ENCODE measurements at regions not wholly inside any gene's neighbourhood (a gene's known extent, or its start where the extent isn't known, plus 50 kb on each side); places are given as distances from the start of the nearest gene placed in this dataset.

DNA sequence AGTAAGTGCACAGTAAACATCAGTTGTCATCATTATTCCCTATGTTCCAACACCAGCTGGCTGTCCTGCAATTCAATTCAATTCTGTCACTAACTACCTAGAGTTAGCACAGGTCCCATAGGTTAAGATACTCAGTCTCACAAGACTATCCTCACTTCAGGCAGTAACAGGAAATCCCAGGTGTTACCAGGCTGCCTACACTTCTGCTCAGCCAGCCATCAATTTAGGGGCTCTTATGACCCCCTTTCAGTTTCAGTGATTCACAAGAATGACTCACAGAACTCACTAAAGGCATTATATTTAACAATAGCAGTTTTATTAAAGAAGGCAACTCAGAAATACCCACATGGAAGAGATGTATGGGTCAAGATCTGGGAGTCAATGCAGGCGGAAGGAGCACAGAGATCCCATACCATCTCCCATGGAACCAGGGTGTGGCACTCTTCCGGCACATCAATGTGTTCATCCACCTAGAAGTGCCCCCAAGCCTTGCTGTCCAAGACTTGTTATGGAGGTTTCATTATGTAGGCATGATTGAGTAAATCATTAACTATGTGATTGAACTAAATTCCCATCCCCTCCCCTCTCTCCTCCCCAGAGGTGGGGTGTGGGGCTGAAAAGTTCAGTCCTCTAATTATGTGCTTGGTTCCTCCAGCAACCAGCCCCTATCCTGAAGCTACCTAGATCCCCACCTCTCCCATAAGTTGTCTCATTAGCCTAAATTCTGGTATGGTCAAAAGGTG, 120.8 kb upstream of the WSCD2 start (continued):
- TF ChIP-seq, protein P1, sequence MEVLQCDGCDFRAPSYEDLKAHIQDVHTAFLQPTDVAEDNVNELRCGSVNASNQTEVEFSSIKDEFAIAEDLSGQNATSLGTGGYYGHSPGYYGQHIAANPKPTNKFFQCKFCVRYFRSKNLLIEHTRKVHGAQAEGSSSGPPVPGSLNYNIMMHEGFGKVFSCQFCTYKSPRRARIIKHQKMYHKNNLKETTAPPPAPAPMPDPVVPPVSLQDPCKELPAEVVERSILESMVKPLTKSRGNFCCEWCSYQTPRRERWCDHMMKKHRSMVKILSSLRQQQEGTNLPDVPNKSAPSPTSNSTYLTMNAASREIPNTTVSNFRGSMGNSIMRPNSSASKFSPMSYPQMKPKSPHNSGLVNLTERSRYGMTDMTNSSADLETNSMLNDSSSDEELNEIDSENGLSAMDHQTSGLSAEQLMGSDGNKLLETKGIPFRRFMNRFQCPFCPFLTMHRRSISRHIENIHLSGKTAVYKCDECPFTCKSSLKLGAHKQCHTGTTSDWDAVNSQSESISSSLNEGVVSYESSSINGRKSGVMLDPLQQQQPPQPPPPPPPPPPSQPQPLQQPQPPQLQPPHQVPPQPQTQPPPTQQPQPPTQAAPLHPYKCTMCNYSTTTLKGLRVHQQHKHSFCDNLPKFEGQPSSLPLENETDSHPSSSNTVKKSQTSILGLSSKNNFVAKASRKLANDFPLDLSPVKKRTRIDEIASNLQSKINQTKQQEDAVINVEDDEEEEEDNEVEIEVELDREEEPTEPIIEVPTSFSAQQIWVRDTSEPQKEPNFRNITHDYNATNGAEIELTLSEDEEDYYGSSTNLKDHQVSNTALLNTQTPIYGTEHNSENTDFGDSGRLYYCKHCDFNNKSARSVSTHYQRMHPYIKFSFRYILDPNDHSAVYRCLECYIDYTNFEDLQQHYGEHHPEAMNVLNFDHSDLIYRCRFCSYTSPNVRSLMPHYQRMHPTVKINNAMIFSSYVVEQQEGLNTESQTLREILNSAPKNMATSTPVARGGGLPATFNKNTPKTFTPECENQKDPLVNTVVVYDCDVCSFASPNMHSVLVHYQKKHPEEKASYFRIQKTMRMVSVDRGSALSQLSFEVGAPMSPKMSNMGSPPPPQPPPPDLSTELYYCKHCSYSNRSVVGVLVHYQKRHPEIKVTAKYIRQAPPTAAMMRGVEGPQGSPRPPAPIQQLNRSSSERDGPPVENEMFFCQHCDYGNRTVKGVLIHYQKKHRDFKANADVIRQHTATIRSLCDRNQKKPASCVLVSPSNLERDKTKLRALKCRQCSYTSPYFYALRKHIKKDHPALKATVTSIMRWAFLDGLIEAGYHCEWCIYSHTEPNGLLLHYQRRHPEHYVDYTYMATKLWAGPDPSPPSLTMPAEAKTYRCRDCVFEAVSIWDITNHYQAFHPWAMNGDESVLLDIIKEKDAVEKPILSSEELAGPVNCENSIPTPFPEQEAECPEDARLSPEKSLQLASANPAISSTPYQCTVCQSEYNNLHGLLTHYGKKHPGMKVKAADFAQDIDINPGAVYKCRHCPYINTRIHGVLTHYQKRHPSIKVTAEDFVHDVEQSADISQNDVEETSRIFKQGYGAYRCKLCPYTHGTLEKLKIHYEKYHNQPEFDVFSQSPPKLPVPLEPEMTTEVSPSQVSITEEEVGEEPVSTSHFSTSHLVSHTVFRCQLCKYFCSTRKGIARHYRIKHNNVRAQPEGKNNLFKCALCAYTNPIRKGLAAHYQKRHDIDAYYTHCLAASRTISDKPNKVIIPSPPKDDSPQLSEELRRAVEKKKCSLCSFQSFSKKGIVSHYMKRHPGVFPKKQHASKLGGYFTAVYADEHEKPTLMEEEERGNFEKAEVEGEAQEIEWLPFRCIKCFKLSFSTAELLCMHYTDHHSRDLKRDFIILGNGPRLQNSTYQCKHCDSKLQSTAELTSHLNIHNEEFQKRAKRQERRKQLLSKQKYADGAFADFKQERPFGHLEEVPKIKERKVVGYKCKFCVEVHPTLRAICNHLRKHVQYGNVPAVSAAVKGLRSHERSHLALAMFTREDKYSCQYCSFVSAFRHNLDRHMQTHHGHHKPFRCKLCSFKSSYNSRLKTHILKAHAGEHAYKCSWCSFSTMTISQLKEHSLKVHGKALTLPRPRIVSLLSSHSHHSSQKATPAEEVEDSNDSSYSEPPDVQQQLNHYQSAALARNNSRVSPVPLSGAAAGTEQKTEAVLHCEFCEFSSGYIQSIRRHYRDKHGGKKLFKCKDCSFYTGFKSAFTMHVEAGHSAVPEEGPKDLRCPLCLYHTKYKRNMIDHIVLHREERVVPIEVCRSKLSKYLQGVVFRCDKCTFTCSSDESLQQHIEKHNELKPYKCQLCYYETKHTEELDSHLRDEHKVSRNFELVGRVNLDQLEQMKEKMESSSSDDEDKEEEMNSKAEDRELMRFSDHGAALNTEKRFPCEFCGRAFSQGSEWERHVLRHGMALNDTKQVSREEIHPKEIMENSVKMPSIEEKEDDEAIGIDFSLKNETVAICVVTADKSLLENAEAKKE (CRISPR knock-in tag; IDR thresholded peaks at IDR 0.05): no peak
- TF ChIP-seq POLR2AphosphoS5 (IDR thresholded peaks at IDR 0.05; ENCODE audit: low read depth): no peak
- no peak for TF ChIP-seq EZH2phosphoT487 (IDR thresholded peaks at IDR 0.05; ENCODE audit: unreplicated experiment)

DNA sequence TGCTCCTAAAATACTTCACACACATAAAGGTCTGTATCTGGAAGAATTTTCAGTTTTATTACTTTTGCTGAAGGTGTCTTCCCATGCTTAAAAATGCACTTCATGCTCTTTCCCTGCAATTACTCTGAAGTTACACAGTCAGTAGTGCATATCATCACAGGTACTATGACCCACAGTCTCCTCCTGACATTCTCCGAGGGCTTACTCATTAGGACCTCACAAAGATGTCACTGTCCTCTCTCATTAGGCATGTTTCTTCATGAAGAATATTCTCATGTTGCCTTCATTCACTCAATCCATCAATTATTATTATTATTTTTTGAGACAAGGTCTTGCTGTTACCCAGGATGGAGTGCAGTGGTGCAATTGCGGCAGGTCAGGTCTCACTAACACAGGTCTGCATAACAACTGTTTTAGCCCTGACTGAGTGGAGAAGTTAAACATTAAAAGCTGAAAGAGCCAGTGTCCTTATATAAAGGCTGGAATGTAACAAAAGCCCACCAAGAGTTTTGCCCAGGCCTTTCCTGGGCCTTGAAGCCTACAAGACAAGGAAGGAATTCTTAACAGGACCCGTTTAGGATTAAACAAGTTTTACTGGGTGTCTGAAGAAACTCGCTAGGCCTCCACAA, 119.5 kb upstream of the WSCD2 start:
- no peak overlapping the region for H3K4me3 ChIP-seq
- H3K36me3 ChIP-seq (ENCODE audit: insufficient read depth): no peaks in the 10 kb centered on the region
- H3F3A ChIP-seq (replicated peaks; ENCODE audit: low read depth): no peaks in the 10 kb centered on the region
- no peak overlapping the region for H3K4me2 ChIP-seq
- Mint-ChIP-seq H3K27me3 (ENCODE audit: insufficient read depth, low read depth, poor library complexity) (peaks cover 5% of the 10 kb centered on the region), H3K9me3 (no peaks in the 10 kb centered on the region), H3K4me3 (no peak overlapping the region), H3K27ac (no peak overlapping the region), H3K4me1 (no peaks in the 10 kb centered on the region), H3K36me3 (ENCODE audit: low read depth) (no peaks in the 10 kb centered on the region)
- DNase-seq (ENCODE audit: low spot score): no peak
- H3K79me2 ChIP-seq (replicated peaks; ENCODE audit: insufficient read depth): no peaks in the 10 kb centered on the region
- H2AFZ ChIP-seq: no peak overlapping the region
- H3K4me1 ChIP-seq (ENCODE audit: insufficient read depth): 0 out of 2 replicates have a peak, but pooled peaks cover 3% of the 10 kb centered on the region
- H4K20me1 ChIP-seq (replicated peaks; ENCODE audit: insufficient read depth): no peaks in the 10 kb centered on the region
- no peak overlapping the region for H3K27ac ChIP-seq (ENCODE audit: low read depth)
- no peak for ATAC-seq
- H3K27me3 ChIP-seq (ENCODE audit: insufficient read depth): no peaks in the 10 kb centered on the region
- no peaks in the 10 kb centered on the region for H3K9me2 ChIP-seq (ENCODE audit: insufficient read depth)
- no peak for TF ChIP-seq NANOG (IDR thresholded peaks at IDR 0.05; ENCODE audit: borderline replicate concordance)
- TF ChIP-seq, protein P2, sequence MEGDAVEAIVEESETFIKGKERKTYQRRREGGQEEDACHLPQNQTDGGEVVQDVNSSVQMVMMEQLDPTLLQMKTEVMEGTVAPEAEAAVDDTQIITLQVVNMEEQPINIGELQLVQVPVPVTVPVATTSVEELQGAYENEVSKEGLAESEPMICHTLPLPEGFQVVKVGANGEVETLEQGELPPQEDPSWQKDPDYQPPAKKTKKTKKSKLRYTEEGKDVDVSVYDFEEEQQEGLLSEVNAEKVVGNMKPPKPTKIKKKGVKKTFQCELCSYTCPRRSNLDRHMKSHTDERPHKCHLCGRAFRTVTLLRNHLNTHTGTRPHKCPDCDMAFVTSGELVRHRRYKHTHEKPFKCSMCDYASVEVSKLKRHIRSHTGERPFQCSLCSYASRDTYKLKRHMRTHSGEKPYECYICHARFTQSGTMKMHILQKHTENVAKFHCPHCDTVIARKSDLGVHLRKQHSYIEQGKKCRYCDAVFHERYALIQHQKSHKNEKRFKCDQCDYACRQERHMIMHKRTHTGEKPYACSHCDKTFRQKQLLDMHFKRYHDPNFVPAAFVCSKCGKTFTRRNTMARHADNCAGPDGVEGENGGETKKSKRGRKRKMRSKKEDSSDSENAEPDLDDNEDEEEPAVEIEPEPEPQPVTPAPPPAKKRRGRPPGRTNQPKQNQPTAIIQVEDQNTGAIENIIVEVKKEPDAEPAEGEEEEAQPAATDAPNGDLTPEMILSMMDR (conservative IDR thresholded peaks at IDR 0.05; ENCODE audit: low read depth in 2 of 2): no peak
- no peak for TF ChIP-seq CREB1 (CRISPR knock-in tag; IDR thresholded peaks at IDR 0.05; ENCODE audit: low read depth)
- TF ChIP-seq EZH2 (IDR thresholded peaks at IDR 0.05; ENCODE audit: low read depth, unreplicated experiment): no peak
- no peak for TF ChIP-seq STAT1 (IDR thresholded peaks at IDR 0.05; ENCODE audit: unreplicated experiment)
- no peak for TF ChIP-seq ZNF114 (CRISPR knock-in tag; IDR thresholded peaks at IDR 0.05)
- no peak for TF ChIP-seq ZNF331 (CRISPR knock-in tag; IDR thresholded peaks at IDR 0.05; ENCODE audit: low read depth)

All from GM23338 (cell line).